ENCODE measurements at regions not wholly inside any gene's neighbourhood (a gene's known extent, or its start where the extent isn't known, plus 50 kb on each side); places are given as distances from the start of the nearest gene placed in this dataset.
"Not testable (repeated sequence)": the region's sequence is repeated elsewhere in the genome, so short reads cannot be mapped to it uniquely, and the experiment has no call there.

- DNase-seq (ENCODE audit: low spot score) = no peak
Measured at GRCh38 chr17:33564146-33564545, 271.1 kb upstream of the ASIC2 start.

DNA sequence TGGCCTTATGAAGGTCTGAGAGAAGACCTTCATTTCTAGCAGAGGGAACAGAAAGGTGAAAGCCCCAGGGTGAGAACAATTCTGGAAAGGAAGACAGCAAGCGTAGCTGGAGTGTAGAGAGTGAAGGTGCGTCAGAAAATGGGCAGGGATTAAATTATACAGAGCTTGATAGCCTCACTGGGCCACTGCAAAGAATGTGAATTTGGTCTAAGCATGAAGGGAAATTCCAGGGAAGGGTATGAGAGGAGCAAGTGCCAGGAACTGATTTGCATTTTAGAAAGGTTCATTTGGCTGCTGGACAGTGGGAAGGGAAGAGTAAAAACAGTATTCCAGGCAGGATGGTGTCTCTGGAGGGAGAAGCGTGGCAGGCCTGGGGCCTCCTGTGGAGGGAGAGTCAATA lies 274.1 kb upstream of the ASIC2 start:
- no peak for DNase-seq (ENCODE audit: low spot score)

- no peak for DNase-seq (ENCODE audit: low spot score)
Measured at GRCh38 chr17:33572615-33573014, 279.5 kb upstream of the ASIC2 start.

DNA sequence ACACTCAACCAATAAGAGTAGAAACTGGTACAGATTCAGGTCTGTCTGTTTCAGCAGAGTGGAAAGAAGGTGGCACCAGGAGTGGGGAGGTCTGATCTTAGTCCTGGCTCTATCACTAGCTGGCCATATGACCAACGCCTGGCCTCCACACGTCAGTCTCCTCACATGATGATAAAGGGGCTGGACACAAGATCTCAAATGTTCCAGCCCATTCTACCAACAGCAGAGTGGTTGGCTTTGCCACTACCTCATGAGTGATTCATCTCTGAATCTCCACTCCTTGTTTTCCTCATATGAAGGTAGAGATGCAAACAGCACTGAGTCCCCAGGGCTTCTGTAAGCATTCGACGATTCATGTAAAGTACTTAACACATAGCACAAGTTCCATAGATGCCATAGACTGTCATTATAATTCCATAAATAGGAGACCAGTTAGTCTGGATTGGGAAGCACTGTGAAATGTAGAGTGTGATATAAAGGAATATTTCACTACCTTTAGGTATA lies 281.9 kb upstream of the ASIC2 start:
- no peak for DNase-seq (ENCODE audit: low spot score)

DNA sequence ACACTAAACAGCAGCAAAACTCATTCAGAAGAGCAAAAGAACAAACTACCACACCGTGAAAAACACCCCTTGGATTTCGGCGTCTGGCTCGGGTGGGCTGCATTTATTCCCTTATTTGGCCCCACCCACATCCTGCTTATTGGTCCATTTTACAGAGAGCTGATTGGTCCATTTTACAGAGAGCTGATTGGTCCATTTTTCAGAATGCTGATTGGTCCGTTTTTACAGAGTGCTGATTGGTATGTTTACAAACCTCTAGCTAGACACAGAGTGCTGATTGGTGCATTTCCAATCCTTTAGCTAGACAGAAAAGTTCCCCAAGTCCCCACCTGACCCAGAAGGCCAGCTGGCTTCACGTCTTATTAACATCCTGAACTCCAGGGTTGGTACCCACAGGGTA lies 286.6 kb upstream of the ASIC2 start:
- DNase-seq (ENCODE audit: low spot score) = not testable (repeated sequence)

- DNase-seq (ENCODE audit: low spot score) = no peak
Measured at GRCh38 chr17:33580215-33580614, 287.1 kb upstream of the ASIC2 start.

DNA sequence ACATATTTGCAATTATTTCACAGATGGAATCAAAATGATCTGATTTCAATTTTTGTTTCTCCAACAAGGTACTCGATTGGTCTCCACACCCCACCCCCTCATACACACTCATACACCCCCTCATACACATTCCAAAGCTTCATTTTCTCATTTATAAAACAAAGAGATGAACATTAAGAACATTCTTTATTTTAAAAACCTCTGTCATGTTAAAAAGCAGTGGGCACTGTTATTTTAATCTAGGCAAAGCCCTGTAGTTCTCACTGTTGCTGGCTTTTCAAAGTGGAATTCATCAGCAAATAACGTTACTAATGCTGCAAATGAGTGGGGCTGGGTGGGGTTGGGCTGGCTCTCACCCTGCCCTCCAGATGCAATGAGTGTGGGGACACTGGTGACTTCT lies 289.6 kb upstream of the ASIC2 start:
- DNase-seq (ENCODE audit: low spot score) = no peak

DNA sequence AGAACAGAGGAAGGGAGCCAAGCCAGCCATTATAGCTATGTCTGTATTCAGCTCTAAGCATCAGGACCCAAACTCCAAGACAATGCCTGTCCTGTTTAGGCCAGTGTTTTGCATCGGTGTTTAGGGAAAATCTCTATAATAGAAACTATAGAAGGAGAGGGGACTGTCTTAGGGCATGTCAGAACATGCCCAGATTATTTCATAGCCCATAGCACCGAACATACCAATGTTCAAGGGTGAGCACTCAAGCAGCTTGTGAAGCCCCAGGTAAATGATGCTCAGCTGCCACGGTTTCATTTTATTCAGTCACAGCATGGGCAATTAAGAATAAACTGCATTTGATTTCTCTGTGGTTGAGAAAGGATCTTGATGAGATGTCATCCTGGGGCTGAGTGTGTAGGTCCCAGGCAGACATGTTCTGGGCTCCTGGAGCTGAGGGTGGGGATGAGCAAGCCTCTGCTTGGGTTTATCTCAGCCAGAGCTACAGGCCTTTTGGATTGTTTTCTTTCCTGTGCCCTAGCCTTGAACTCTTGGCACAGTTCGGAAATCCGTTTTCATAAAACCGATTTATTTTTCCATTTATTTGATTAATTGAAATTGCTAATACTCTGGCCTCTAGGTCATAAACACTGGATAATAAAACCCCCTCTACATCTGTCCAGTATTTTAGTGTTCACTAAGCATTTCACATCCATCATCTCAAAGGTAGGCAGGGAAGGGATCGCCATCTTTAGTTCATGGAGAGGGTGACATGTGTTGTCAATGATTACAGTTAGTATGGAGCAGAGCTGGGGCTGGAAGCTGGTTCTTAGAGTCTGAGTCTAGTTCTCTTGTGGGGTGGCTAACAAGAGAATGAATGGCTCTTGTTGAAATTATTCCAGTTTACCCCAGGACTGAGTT lies 290.7 kb upstream of the ASIC2 start:
- no peak for DNase-seq (ENCODE audit: low spot score)

GRCh38 chr17:33593991-33594390 lies 300.9 kb upstream of the ASIC2 start:
- no peak for DNase-seq (ENCODE audit: low spot score)

DNA sequence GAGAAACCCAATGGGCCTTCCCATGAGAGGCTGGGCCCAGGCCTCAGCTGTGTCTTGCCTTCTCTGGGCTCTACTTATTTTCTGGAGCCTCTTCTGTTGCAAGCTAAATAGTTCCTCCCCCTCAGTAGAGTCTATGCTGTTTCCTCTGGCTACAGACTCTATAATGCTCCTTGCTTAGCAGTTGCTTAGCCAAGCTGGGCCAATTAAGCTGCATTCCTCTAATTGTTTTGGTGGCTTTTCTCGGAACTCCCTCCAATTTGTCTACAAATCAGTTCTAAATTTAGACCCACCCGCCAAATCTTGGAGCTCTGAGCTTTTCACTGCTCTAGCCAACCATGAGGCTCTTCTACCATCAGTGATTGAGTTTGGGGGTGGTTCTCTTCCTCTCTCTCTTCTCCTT lies 302.7 kb upstream of the ASIC2 start:
- DNase-seq (ENCODE audit: low spot score) = no peak

GRCh38 chr17:33596899-33597298 lies 303.8 kb upstream of the ASIC2 start:
- no peak for DNase-seq (ENCODE audit: low spot score)

DNA sequence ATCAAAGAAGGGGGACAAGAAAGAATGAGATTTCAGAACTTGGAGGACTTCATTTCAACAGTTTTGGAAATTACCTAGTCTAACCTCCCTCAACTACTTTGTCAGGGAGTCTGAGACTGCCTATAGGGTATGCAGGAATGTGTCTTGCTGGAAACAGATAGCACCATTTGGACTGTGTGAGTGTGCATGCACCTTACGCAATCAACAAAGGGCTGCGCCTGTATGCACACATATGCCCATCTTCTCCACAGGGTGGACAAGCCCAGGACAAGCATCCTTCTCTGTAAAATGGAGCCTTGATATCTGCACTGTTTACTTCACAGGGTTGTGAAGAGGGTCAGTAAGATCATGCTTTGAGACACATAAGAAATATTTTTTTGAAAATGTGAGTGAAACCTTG lies 305.7 kb upstream of the ASIC2 start:
- no peak for DNase-seq (ENCODE audit: low spot score)

- DNase-seq (ENCODE audit: low spot score) = no peak
Measured at GRCh38 chr17:33602981-33603380, 309.9 kb upstream of the ASIC2 start.

DNA sequence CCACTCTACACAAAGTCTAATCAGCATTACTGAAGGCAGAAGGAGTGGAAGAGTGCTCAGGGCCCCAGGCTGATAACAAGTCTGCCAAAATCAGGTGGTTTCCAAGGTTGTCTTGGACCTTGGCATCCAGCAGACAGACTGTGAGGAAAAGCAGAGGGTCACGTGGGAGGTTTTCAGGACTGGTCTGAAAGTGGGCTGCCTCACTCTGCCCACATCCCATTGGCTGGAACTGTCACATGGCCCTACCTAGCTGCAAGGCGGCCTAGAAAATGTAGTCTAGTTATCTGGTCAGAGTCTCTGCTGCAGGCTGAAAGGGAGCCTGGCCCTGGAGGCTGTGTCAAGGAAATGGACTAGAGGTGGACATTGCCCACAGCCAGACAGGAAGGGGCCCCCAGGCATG lies 310.7 kb upstream of the ASIC2 start:
- no peak for DNase-seq (ENCODE audit: low spot score)

GRCh38 chr17:33611532-33611931 lies 318.4 kb upstream of the ASIC2 start:
- DNase-seq (ENCODE audit: low spot score) = no peak

DNA sequence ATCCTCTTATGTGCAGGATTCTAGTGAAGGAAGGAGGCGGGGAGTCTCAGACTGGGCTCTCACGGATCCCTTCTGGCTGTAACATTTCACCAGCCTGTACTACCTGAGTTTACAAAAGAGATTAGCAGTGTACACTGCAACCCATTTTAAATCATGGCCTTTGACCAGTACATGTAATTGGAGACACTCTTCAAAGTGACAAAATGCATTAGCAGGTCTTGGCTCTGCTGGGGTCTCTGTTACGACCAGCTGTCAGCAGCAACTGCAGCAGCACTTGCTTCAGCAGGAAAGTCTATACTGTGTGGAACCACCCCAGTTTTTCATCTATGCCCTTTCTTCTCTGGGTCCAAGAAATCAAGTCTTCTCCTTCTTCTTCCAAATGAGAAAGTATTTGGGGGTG lies 322.8 kb upstream of the ASIC2 start:
- no peak for DNase-seq (ENCODE audit: low spot score)

- DNase-seq (ENCODE audit: low spot score) = no peak
Measured at GRCh38 chr17:33623841-33624240, 330.7 kb upstream of the ASIC2 start.

DNA sequence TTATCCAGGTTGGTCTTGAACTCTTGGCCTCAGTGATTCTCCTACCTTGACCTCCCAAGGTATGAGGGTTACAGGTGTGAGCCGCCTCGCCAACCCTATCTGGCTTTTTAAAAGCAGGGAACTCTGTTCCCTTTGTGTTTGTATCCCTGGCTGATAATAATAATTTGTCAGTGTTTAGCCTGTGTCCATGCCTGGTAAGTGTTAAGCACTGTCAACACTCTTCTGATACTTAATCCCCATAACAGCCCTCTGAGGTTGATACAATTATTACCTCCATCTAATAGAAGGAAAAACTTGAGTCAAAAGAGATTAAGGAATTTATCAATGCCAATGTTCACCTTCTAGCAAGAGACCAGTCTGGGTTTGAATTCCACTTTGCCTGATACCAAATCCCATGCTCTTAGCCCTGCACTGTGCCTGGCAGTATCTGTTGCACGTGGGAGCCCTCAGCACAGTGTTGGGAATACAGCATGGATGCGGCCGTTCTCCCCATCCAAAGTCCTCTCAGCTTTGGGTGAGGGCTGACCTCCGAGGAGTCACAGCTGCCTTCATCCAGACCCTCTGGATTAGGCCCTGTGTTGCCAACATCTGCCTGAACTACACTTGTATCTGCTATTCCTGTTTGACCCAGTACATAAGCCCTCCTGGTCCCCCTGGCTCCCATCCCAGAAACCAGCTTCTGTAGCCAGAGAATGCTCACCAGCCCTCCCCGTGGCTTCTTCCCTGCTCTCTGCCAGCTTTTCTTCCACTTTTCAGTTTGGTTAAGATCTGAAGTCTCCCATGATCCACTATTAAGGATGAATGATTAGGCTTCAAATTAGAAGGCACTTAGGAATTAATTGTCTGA lies 335.6 kb upstream of the ASIC2 start:
- no peak for DNase-seq (ENCODE audit: low spot score)

DNA sequence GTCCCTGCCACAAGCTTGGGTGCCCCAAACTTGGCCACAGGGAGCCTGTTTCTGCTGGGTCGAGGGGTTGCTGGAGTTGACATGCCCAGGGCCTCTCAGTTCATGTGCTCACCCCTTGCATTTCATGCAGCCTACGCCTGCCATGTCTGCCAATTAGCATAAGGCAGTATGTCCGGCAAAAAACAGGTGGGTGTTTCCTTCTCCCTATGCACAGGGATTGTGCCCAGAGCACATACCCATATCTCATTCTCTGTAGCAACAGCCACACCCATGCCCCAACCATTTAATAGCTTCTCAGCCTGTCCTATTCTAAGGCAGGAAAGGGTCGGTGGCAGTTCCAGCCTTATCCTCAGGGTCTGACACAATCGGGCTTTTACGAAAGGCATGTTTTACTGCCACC lies 340.4 kb upstream of the ASIC2 start:
- DNase-seq (ENCODE audit: low spot score) = no peak

DNA sequence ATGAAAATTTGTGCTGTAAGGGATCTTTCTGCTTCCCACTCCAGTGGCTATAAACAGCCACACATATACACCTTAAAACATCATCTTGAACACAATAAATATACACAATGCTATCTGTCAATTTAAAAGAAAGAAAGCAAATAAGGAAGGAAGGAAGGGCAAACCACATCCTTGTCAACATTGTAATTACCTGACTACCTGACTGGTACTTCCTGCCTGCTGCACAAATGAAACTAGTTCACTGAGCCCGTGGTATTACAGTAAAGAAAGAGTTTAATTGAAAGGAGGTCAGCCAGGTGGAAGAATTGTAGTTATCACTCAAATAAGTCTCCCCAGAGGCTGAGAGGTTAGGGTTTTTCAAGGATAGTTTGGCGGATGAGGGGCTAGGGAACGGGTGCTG lies 344.4 kb upstream of the ASIC2 start:
- no peak for DNase-seq (ENCODE audit: low spot score)

DNA sequence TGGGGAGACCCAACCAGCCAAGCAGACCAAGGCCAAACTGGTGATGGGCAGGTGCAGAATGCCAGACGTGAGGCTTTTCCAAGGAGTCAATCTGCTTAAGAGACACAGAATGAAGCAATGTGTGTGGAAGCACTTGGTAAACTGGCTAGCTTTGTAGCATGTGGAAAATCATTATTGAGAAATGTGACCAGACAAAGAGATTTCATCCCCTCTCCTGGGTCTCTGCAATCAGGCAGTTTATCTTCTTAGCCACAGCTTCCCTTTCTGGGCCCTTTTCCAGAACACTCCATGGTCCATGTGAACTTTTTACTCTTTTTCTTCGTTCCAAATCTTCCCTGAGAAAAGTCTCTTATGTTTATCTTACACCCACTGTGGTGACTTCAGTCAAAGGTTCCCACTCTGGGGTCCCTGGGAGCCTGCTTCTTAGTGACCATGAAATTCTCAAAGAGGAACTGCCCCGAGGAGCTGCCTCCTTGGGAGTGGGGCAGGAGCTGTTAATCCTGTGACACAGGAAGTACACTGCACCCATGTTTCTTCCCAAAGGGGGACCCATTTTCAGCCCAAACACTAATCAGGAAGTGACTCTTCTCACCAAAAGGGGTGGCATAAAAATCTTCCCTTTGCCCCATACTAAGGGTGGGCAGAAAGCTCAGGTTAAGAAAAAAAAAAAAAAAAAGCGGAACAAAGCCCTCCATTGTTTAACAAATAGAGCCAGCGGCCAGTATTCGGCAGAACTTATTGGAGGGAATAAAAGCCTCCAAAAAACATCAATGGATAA lies 346.2 kb upstream of the ASIC2 start:
- DNase-seq (ENCODE audit: low spot score) = no peak

- DNase-seq (ENCODE audit: low spot score) = no peak
Measured at GRCh38 chr17:33640629-33641028, 347.5 kb upstream of the ASIC2 start.
